Naive thymus-derived CD4-positive, alpha-beta T cell (primary cell): ENCODE measurements at regions not wholly inside any gene's neighbourhood (a gene's known extent, or its start where the extent isn't known, plus 50 kb on each side); places are given as distances from the start of the nearest gene placed in this dataset.

ENCODE experiments used
- ATAC-seq: fragments of 150-1000 bp; cut with Tn5 transposase; 2 replicates; pipeline ENCODE4 v1.10.0; 2021; ENCODE audit warnings: mild to moderate bottlenecking, moderate library complexity
- CTCF ChIA-PET: fragments of 350-600 bp; sonication (Branson Sonifier 250); formaldehyde crosslinking; loops from one replicate; lab custom pipeline; 2021; ENCODE audit warnings: antibody characterized with exemption; lab: Charles Lee
- POLR2A ChIA-PET: fragments of 350-600 bp; sonication (Branson Sonifier 250); formaldehyde crosslinking; loops from one replicate; lab custom pipeline; 2021; ENCODE audit warnings: antibody characterized with exemption, inconsistent platforms; lab: Charles Lee
- DNase-seq, 9 donors: peaks; one replicate each; pipeline versions ENCODE4 v3.0.0 to v3.0.0-alpha.2; 2020 to 2022; ENCODE audit warnings: mixed read lengths in 1 of 9
- H3K27ac ChIP-seq: one replicate; pipeline ENCODE4 v1.7.0; 2013; ENCODE audit warnings: mild to moderate bottlenecking, low read depth, low read length, moderate library complexity
- H3K27me3 ChIP-seq, 2 donors: one replicate each; pipeline ENCODE4 v1.7.0; 2013; ENCODE audit warnings: low read length in 2 of 2, mild to moderate bottlenecking in 2 of 2, moderate library complexity in 2 of 2; ENCODE audit not compliant: control insufficient read depth in 2 of 2, insufficient read depth in 2 of 2
- H3K36me3 ChIP-seq, 3 experiments: 1 replicate in 2 of 3; 2 replicates in 1 of 3; pipeline ENCODE4 v1.7.0; 2013; ENCODE audit warnings: low read length in 3 of 3, mild to moderate bottlenecking in 3 of 3, moderate library complexity in 1 of 3; ENCODE audit not compliant: insufficient read depth in 3 of 3, control insufficient read depth in 2 of 3
- H3K4me1 ChIP-seq, 2 donors: one replicate each; pipeline ENCODE4 v1.7.0; 2013; ENCODE audit warnings: low read length in 2 of 2, mild to moderate bottlenecking in 2 of 2, moderate library complexity in 1 of 2; ENCODE audit not compliant: control insufficient read depth in 2 of 2, insufficient read depth in 2 of 2
- H3K4me3 ChIP-seq: 2 replicates; pipeline ENCODE4 v1.7.0; 2013; ENCODE audit warnings: mild to moderate bottlenecking, low read length
- H3K9me3 ChIP-seq, 3 experiments: 1 replicate in 2 of 3; 2 replicates in 1 of 3; pipeline ENCODE4 v1.7.0; 2013; ENCODE audit warnings: low read length in 3 of 3; ENCODE audit not compliant: control insufficient read depth in 2 of 3
- H3K27ac Mint-ChIP-seq, 9 donors: one replicate each; pipeline ENCODE4 v1.8.0; 2020 to 2022; ENCODE audit warnings: mixed read lengths in 9 of 9, mild to moderate bottlenecking in 8 of 9, moderate library complexity in 5 of 9, inconsistent platforms in 2 of 9
- H3K27me3 Mint-ChIP-seq, 5 donors: one replicate each; pipeline ENCODE4 v1.8.0; 2021 to 2022; ENCODE audit warnings: mixed read lengths in 5 of 5, mild to moderate bottlenecking in 1 of 5
- H3K36me3 Mint-ChIP-seq, 5 donors: one replicate each; pipeline ENCODE4 v1.8.0; 2020 to 2022; ENCODE audit warnings: mixed read lengths in 5 of 5, mild to moderate bottlenecking in 3 of 5, inconsistent platforms in 1 of 5
- H3K4me1 Mint-ChIP-seq, 7 donors: one replicate each; pipeline ENCODE4 v1.8.0; 2020 to 2022; ENCODE audit warnings: mixed read lengths in 7 of 7, mild to moderate bottlenecking in 3 of 7, inconsistent platforms in 1 of 7
- H3K4me3 Mint-ChIP-seq, 10 donors: one replicate each; pipeline ENCODE4 v1.8.0; 2020 to 2022; ENCODE audit warnings: mild to moderate bottlenecking in 10 of 10, mixed read lengths in 10 of 10, moderate library complexity in 6 of 10, inconsistent platforms in 2 of 10
- H3K9me3 Mint-ChIP-seq, 11 donors: one replicate each; pipeline ENCODE4 v1.8.0; 2020 to 2022; ENCODE audit warnings: mixed read lengths in 11 of 11, mild to moderate bottlenecking in 4 of 11, inconsistent platforms in 1 of 11, moderate library complexity in 1 of 11
- intact Hi-C, 2 donors: fragments of 100-400 bp; cut with micrococcal nuclease; formaldehyde crosslinking; loops; one replicate each; pipeline ENCODE4 v1.15.1; 2023

DNA sequence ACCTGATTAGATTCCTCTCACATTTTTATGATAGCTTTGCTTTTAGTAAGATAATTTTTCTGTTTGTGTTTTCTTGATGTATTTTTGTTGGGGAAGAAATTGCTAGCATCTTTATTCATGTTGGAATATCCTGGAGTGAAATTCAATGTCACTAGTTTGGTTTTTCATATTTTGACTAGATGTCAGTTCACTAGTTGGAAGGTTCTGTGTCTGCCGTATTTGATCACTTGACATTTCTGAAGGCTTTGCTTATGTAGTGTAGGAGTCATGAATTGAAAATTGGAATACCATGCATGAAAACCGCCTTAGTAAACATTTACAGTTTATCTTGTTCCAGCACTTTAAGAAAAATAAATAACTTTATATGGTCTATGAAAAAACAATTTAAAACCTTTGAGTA is 348.4 kb downstream of the AASDHPPT start:
- Histone ChIP-seq H3K27ac (no peak overlapping the region), H3K36me3 (no peaks in the 10 kb centered on the region), H3K4me3 (no peak overlapping the region), H3K9me3 (no peaks in the 10 kb centered on the region), H3K4me1 (no peaks in the 10 kb centered on the region), H3K27me3 (no peaks in the 10 kb centered on the region)
- H3K27ac Mint-ChIP-seq = no peak overlapping the region
- no peaks in the 10 kb centered on the region for H3K4me1 Mint-ChIP-seq
- intact Hi-C loops = no loop called here
- ATAC-seq (no peak), DNase-seq (no peak)
- H3K9me3 Mint-ChIP-seq = peaks cover 0 to 9% (median 2%) of the 10 kb centered on the region in 11 donors
- no peak overlapping the region for H3K4me3 Mint-ChIP-seq
- ChIA-PET CTCF (no interaction called here), POLR2A (no interaction called here)
- no peaks in the 10 kb centered on the region for H3K36me3 Mint-ChIP-seq
- H3K27me3 Mint-ChIP-seq = no peaks in the 10 kb centered on the region

DNA sequence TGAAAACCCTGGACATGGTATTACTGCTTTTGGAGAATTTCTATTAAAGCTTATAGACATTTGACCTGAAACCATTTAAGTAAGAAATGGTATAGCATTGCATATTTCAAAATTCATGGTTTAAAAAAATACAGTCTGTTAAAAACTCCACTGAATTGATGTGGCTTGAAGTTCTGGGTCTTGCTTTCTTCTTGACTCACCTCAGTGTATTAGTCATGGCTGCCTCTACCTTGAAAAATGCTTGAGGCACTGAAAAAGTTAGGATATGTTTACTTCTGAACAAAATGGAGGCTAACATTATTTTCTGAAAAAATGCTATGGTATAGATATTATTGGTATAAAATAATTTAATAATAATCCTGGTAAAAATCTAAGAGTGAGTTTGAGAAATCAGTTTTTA is 349.2 kb downstream of the AASDHPPT start:
- Mint-ChIP-seq H3K9me3 (peaks cover 0 to 10% (median 2%) of the 10 kb centered on the region in 11 donors), H3K36me3 (no peaks in the 10 kb centered on the region), H3K4me3 (no peak overlapping the region), H3K27ac (no peak overlapping the region), H3K27me3 (no peaks in the 10 kb centered on the region), H3K4me1 (no peaks in the 10 kb centered on the region)
- ChIA-PET CTCF (no interaction called here), POLR2A (no interaction called here)
- intact Hi-C loops = no loop called here
- H3K4me1 ChIP-seq = no peaks in the 10 kb centered on the region
- H3K9me3 ChIP-seq = no peaks in the 10 kb centered on the region
- no peak overlapping the region for H3K4me3 ChIP-seq
- no peak overlapping the region for H3K27ac ChIP-seq
- DNase-seq (no peak), ATAC-seq (no peak)
- H3K36me3 ChIP-seq = no peaks in the 10 kb centered on the region
- H3K27me3 ChIP-seq = no peaks in the 10 kb centered on the region

DNA sequence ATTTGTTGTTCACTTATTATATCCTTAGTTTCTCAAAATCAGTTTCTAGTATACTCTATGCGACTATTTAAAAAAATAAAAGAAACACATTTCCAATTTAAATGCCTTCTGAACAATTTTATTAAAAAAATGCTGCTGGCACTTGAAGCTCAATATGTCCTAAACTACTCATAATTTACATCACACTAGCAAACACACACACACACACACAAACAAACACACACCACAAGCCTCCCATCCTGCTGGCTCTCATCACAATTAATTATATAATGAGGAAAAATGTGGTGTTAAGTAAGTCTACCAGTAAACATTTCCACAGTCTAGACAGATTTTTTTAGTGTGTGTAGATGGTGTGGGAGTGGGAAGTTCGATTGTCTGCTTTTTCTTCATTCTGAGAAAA is 350.3 kb downstream of the AASDHPPT start:
- POLR2A ChIA-PET = no interaction called here
- H3K4me3 Mint-ChIP-seq = no peak overlapping the region
- Histone ChIP-seq H3K9me3 (no peaks in the 10 kb centered on the region), H3K4me3 (no peak overlapping the region), H3K27me3 (no peaks in the 10 kb centered on the region), H3K4me1 (no peaks in the 10 kb centered on the region), H3K27ac (no peak overlapping the region), H3K36me3 (no peaks in the 10 kb centered on the region)
- no peaks in the 10 kb centered on the region for H3K36me3 Mint-ChIP-seq
- intact Hi-C loops = no loop called here
- H3K27ac Mint-ChIP-seq = no peak overlapping the region
- H3K4me1 Mint-ChIP-seq = no peaks in the 10 kb centered on the region
- ATAC-seq = no peak
- H3K9me3 Mint-ChIP-seq = peaks cover 0 to 14% (median 2%) of the 10 kb centered on the region in 11 donors
- no peak for DNase-seq
- no peaks in the 10 kb centered on the region for H3K27me3 Mint-ChIP-seq
- CTCF ChIA-PET = no interaction called here

DNA sequence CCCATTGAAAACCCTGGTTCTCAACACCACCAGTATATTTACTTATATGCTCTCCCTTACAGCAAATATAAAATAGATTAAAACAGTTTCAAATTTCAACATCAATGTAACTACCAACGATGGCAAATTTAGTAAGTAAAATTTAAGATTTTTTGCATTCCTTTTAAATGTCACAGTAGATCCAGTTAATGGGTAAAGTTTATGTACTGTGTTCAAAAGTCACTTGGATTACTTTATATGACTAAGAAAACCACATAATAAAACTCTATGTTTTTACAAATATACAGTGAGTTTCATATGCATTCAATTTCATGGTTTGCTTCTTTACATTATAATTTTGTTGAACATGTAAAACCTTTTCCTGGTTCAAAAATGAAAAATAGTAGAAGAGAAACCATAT is 364.6 kb downstream of the AASDHPPT start:
- CTCF ChIA-PET = no interaction called here
- no peaks in the 10 kb centered on the region for H3K27me3 ChIP-seq
- no peaks in the 10 kb centered on the region for H3K27me3 Mint-ChIP-seq
- POLR2A ChIA-PET = no interaction called here
- no peak overlapping the region for H3K27ac ChIP-seq
- peaks cover 0 to 19% (median 0%) of the 10 kb centered on the region in 11 donors for H3K9me3 Mint-ChIP-seq
- H3K4me3 ChIP-seq = no peak overlapping the region
- H3K36me3 ChIP-seq = no peaks in the 10 kb centered on the region
- ATAC-seq (no peak), DNase-seq (no peak)
- no peak overlapping the region for H3K4me3 Mint-ChIP-seq
- H3K27ac Mint-ChIP-seq = no peak overlapping the region
- H3K4me1 ChIP-seq = no peaks in the 10 kb centered on the region
- no peaks in the 10 kb centered on the region for H3K36me3 Mint-ChIP-seq
- intact Hi-C loops = no loop called here
- peaks cover 0 to 3% (median 0%) of the 10 kb centered on the region in 7 donors for H3K4me1 Mint-ChIP-seq
- no peaks in the 10 kb centered on the region for H3K9me3 ChIP-seq

DNA sequence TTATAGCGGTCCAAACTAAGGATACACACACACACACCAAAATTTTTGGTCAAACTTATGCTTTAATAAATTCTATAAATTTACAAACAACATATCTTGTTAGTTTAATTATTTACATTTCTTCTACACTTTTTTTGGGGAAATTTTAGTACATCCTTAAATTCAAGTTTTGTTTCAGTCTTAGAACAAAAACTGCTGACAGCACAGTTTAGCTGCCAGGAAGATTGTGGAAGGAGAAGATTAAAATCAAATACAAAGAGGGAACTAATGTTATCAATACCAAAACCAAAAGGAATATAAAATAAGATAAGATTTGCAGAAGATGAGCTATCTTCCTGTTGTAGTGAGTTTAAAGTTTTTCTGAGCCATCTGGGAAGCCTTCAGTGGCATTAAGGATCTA is 368.8 kb downstream of the AASDHPPT start:
- H3K27ac ChIP-seq = no peak overlapping the region
- CTCF ChIA-PET = no interaction called here
- H3K36me3 ChIP-seq = no peaks in the 10 kb centered on the region
- H3K4me3 Mint-ChIP-seq = no peak overlapping the region
- no peaks in the 10 kb centered on the region for H3K27me3 ChIP-seq
- H3K4me1 Mint-ChIP-seq = peaks cover 0 to 5% (median 0%) of the 10 kb centered on the region in 7 donors
- peaks cover 0 to 13% (median 4%) of the 10 kb centered on the region in 11 donors for H3K9me3 Mint-ChIP-seq
- ATAC-seq (no peak), DNase-seq (no peak)
- no peaks in the 10 kb centered on the region for H3K9me3 ChIP-seq
- POLR2A ChIA-PET = no interaction called here
- intact Hi-C loops = no loop called here
- no peaks in the 10 kb centered on the region for H3K36me3 Mint-ChIP-seq
- no peaks in the 10 kb centered on the region for H3K27me3 Mint-ChIP-seq
- no peak overlapping the region for H3K27ac Mint-ChIP-seq
- no peak overlapping the region for H3K4me3 ChIP-seq
- no peaks in the 10 kb centered on the region for H3K4me1 ChIP-seq

DNA sequence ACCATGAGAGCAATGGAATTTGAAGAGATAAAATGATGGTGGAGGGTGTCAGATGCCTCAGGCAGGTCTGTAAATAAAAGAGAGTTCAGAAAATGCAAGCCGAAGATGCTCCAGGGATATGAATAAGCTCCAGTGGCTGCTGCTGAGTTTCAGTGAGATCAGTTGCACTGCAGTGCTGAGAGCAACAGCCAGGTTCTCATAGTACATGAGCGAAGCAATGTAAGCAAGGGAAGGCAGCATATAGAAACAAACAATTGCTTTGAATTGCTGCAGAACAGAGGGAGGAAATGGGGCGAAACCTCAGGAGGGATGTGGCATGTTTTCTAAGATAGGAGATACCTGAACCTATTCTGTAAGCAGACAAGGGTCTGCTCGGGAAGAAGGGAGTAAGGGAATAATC is 369.5 kb downstream of the AASDHPPT start:
- ChIA-PET POLR2A (no interaction called here), CTCF (no interaction called here)
- Mint-ChIP-seq H3K27me3 (no peaks in the 10 kb centered on the region), H3K9me3 (peaks cover 0 to 12% (median 4%) of the 10 kb centered on the region in 11 donors), H3K27ac (no peak overlapping the region), H3K4me1 (peaks cover 0 to 5% (median 0%) of the 10 kb centered on the region in 7 donors), H3K36me3 (no peaks in the 10 kb centered on the region), H3K4me3 (no peak overlapping the region)
- Histone ChIP-seq H3K36me3 (no peaks in the 10 kb centered on the region), H3K9me3 (no peaks in the 10 kb centered on the region), H3K4me3 (no peak overlapping the region), H3K27me3 (no peaks in the 10 kb centered on the region), H3K4me1 (no peaks in the 10 kb centered on the region), H3K27ac (no peak overlapping the region)
- intact Hi-C loops = no loop called here
- DNase-seq (no peak), ATAC-seq (no peak)

DNA sequence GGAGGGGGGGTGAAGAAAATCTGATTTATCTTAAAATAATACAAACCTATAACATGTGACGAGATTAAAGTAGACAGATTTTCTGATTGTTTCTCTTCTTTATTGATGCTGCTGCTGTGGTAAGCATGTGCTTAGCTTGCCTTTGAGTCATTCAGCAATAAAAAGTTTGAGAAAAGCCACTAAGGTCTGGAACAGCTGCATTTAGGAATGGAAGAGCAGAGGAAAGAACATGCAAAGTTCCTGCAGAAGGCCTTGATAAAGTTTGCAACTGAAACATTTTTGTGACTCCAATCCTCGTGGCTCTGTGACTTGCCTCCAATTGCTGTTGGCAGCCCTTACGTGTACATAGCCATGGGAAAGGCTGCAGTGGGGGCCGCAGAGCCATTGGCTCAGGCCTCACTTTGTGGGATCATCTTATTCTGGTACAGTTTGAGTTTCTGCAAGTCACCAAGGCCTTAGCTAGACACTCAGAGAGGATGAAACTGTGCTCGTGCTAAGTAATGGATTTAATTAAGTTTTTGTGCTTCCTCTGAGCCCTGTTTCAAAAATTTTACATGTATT is 370.2 kb downstream of the AASDHPPT start:
- Histone ChIP-seq H3K4me3 (no peak overlapping the region), H3K27me3 (no peaks in the 10 kb centered on the region), H3K4me1 (no peaks in the 10 kb centered on the region), H3K9me3 (no peaks in the 10 kb centered on the region), H3K36me3 (no peaks in the 10 kb centered on the region), H3K27ac (no peak overlapping the region)
- Mint-ChIP-seq H3K36me3 (no peaks in the 10 kb centered on the region), H3K27ac (no peak overlapping the region), H3K4me3 (no peak overlapping the region), H3K27me3 (no peaks in the 10 kb centered on the region), H3K9me3 (peaks cover 0 to 12% (median 4%) of the 10 kb centered on the region in 11 donors), H3K4me1 (peaks cover 0 to 5% (median 0%) of the 10 kb centered on the region in 7 donors)
- ATAC-seq (no peak), DNase-seq (no peak)
- ChIA-PET POLR2A (no interaction called here), CTCF (no interaction called here)
- intact Hi-C loops = no loop called here
